Endothelial cell of umbilical vein (primary cell): ENCODE measurements at regions not wholly inside any gene's neighbourhood (a gene's known extent, or its start where the extent isn't known, plus 50 kb on each side); places are given as distances from the start of the nearest gene placed in this dataset.

ENCODE experiments used
- BruUV-seq: library from RNA; stranded (reverse); fragments of 400-500 nt; replicated peaks from 2 replicates; lab custom pipeline; 2021; lab: Mats Ljungman, UMichigan
- CTCF ChIA-PET: fragments of 300-600, 350-600 bp; sonication (Branson Sonifier 250); formaldehyde crosslinking; loops from one replicate; lab custom pipeline; 2021; ENCODE audit warnings: antibody characterized with exemption, inconsistent platforms; lab: Charles Lee
- POLR2A ChIA-PET: fragments of 300-600, 350-600 bp; sonication (Branson Sonifier 250); formaldehyde crosslinking; loops from one replicate; lab custom pipeline; 2021; ENCODE audit warnings: antibody characterized with exemption, inconsistent platforms; lab: Charles Lee
- DNase-seq: peaks from one replicate; pipeline ENCODE4 v3.0.0-alpha.2; 2011; ENCODE audit warnings: low read depth, low spot score
- FAIRE-seq: peaks from 2 replicates; lab custom pipeline; 2011; peaks lifted over from hg19 to GRCh38; lab: Jason Lieb, UNC
- H2AFZ ChIP-seq: 2 replicates; pipeline ENCODE4 v1.6.0; 2012; ENCODE audit warnings: low read depth, low read length, control low read depth, inconsistent platforms
- H3K27ac ChIP-seq: 2 replicates; pipeline ENCODE4 v1.5.1; 2011; ENCODE audit warnings: low read depth, mild to moderate bottlenecking, control low read depth, low read length, moderate library complexity; ENCODE audit not compliant: insufficient read depth
- H3K27me3 ChIP-seq, 2 experiments: 2 replicates each; pipeline versions ENCODE4 v1.6.0 to v1.6.1; 2011; ENCODE audit warnings: low read length in 2 of 2, mixed read lengths in 1 of 2; ENCODE audit not compliant: control insufficient read depth in 2 of 2, insufficient read depth in 2 of 2
- H3K36me3 ChIP-seq, 2 experiments: 2 replicates in 1 of 2; 3 replicates in 1 of 2; pipeline ENCODE4 v1.5.1; 2011; ENCODE audit warnings: low read length in 2 of 2, mild to moderate bottlenecking in 1 of 2, moderate library complexity in 1 of 2; ENCODE audit not compliant: control insufficient read depth in 2 of 2, insufficient read depth in 2 of 2; ENCODE audit errors: extremely low read depth in 1 of 2
- H3K4me1 ChIP-seq: 3 replicates; pipeline ENCODE4 v1.5.1; 2011; ENCODE audit warnings: mild to moderate bottlenecking, low read length; ENCODE audit not compliant: control insufficient read depth, insufficient read depth; ENCODE audit errors: extremely low read depth
- H3K4me2 ChIP-seq: 2 replicates; pipeline ENCODE4 v1.6.1; 2011; ENCODE audit warnings: low read length, control low read depth, mixed read lengths; ENCODE audit not compliant: insufficient read depth
- H3K4me3 ChIP-seq, 3 experiments: fragments of 200-600 bp in 1 of 3; sonication (generic), shearing (Covaris generic) in 1 of 3; replicated peaks in 1 of 3; 2 replicates each; pipeline ENCODE4 v1.5.1; 2011 to 2016; ENCODE audit warnings: control low read depth in 3 of 3, low read length in 3 of 3, mild to moderate bottlenecking in 2 of 3, inconsistent platforms in 1 of 3, low read depth in 1 of 3, moderate library complexity in 1 of 3; ENCODE audit not compliant: insufficient read depth in 1 of 3
- H3K79me2 ChIP-seq: 2 replicates; pipeline ENCODE4 v1.6.0; 2012; ENCODE audit warnings: low read length, inconsistent platforms; ENCODE audit not compliant: control insufficient read depth, insufficient read depth
- H3K9ac ChIP-seq: replicated peaks from 2 replicates; pipeline ENCODE3; 2011; ENCODE audit warnings: low read length, control low read depth; ENCODE audit not compliant: insufficient read depth; ENCODE audit errors: extremely low read depth
- H3K9me1 ChIP-seq: replicated peaks from 3 replicates; pipeline ENCODE4 v1.6.0; 2011; ENCODE audit warnings: mild to moderate bottlenecking, low read length; ENCODE audit not compliant: control insufficient read depth, insufficient read depth; ENCODE audit errors: extremely low read depth
- H3K9me3 ChIP-seq: replicated peaks from 2 replicates; pipeline ENCODE4 v1.5.1; 2012; ENCODE audit warnings: low read length, inconsistent platforms; ENCODE audit not compliant: control insufficient read depth, insufficient read depth
- H4K20me1 ChIP-seq: replicated peaks from 2 replicates; pipeline ENCODE3; 2011; ENCODE audit warnings: mild to moderate bottlenecking, low read length; ENCODE audit not compliant: control insufficient read depth, insufficient read depth; ENCODE audit errors: extremely low read depth
- CTCF ChIP-seq, 2 donors: IDR thresholded peaks; 1 replicate in 1 of 2; 2 replicates in 1 of 2; pipeline ENCODE4 v1.5.1; 2011; ENCODE audit warnings: low read length in 2 of 2, mild to moderate bottlenecking in 2 of 2, moderate library complexity in 2 of 2, control low read depth in 1 of 2, inconsistent platforms in 1 of 2, low read depth in 1 of 2; ENCODE audit not compliant: insufficient read depth in 1 of 2; ENCODE audit errors: extremely low read depth in 1 of 2
- FOS ChIP-seq: IDR thresholded peaks from 2 replicates; pipeline ENCODE4 v1.6.1; 2011; ENCODE audit warnings: mild to moderate bottlenecking, low read length, moderate library complexity, borderline replicate concordance; ENCODE audit not compliant: insufficient read depth
- GATA2 ChIP-seq: IDR thresholded peaks from 2 replicates; pipeline ENCODE4 v1.7.0; 2011; ENCODE audit warnings: low read depth, mild to moderate bottlenecking, moderate library complexity, mixed read lengths, low read length; ENCODE audit not compliant: insufficient read length, insufficient read depth
- JUN ChIP-seq: IDR thresholded peaks from 2 replicates; pipeline ENCODE4 v1.6.1; 2011; ENCODE audit warnings: borderline replicate concordance, low read depth; ENCODE audit not compliant: insufficient read length, insufficient read depth
- MAX ChIP-seq: IDR thresholded peaks from 2 replicates; pipeline ENCODE4 v1.6.1; 2011; ENCODE audit not compliant: insufficient read depth, insufficient read length
- MYC ChIP-seq: IDR thresholded peaks from one replicate; pipeline ENCODE4 v1.6.1; 2011; ENCODE audit warnings: mild to moderate bottlenecking, low read depth, low read length
- POLR2A ChIP-seq: IDR thresholded peaks from 2 replicates; pipeline ENCODE4 v1.6.1; 2012; ENCODE audit warnings: low read depth, mild to moderate bottlenecking, control low read depth, low read length
- POLR2AphosphoS5 ChIP-seq: IDR thresholded peaks from 2 replicates; pipeline ENCODE4 v1.6.1; 2012; ENCODE audit warnings: low read depth, mild to moderate bottlenecking, control low read depth, low read length, moderate library complexity; ENCODE audit not compliant: insufficient read depth
- dilution Hi-C: fragments of 300-500 bp; cut with MboI; formaldehyde crosslinking; loops from one replicate; pipeline ENCODE4 v1.15.0; 2019; ENCODE audit warnings: low sequenced_read_pairs; ENCODE audit not compliant: extremely low pct_ligation_motif_present
- intact Hi-C: fragments of 100-400 bp; cut with micrococcal nuclease; formaldehyde crosslinking; loops from one replicate; pipeline ENCODE4 v1.10.0; 2022

GRCh38 chr11:70771099-70771885 lies 373.0 kb downstream of the CTTN start:
- no peaks in the 10 kb centered on the region for H3K9me3 ChIP-seq
- no peak overlapping the region for H3K9ac ChIP-seq
- H3K27me3 ChIP-seq: no peaks in the 10 kb centered on the region
- intact Hi-C loops: no loop called here
- no peaks in the 10 kb centered on the region for H3K4me1 ChIP-seq
- no peak overlapping the region for H2AFZ ChIP-seq
- no peaks in the 10 kb centered on the region for H3K36me3 ChIP-seq
- no peak for TF ChIP-seq MAX
- TF ChIP-seq POLR2AphosphoS5: no peak
- no peak for TF ChIP-seq JUN
- TF ChIP-seq POLR2A: no peak
- TF ChIP-seq FOS: no peak
- TF ChIP-seq MYC: no peak
- TF ChIP-seq GATA2: no peak
- TF ChIP-seq CTCF (IDR thresholded peaks at IDR 0.05; ENCODE audit: extremely low read depth in 1 of 2, insufficient read depth in 1 of 2, low read depth in 1 of 2, low read length in 2 of 2): no peak
- no peaks in the 10 kb centered on the region for H3K79me2 ChIP-seq
- H3K27ac ChIP-seq: no peak overlapping the region
- no TSS peak for BruUV-seq
- no peaks in the 10 kb centered on the region for H3K9me1 ChIP-seq
- no peak for FAIRE-seq
- no peak overlapping the region for H3K4me2 ChIP-seq
- ChIA-PET CTCF (no interaction called here), POLR2A (no interaction called here)
- dilution Hi-C loops: no loop called here
- no peaks in the 10 kb centered on the region for H4K20me1 ChIP-seq
- no peak for DNase-seq
- H3K4me3 ChIP-seq: no peak overlapping the region
